Body of pancreas (tissue), 4 donors: ENCODE measurements at regions not wholly inside any gene's neighbourhood (a gene's known extent, or its start where the extent isn't known, plus 50 kb on each side); places are given as distances from the start of the nearest gene placed in this dataset.

ENCODE experiments used
- CTCF ChIP-seq, 7 experiments: fragments of 450-650 bp in 4 of 7; fragments of 200-600 bp in 3 of 7; sonication (generic) in 3 of 7; IDR thresholded peaks; one replicate each; pipeline ENCODE4 v1.5.1; 2016 to 2019; ENCODE audit warnings: antibody characterized with exemption in 7 of 7
- POLR2A ChIP-seq, 3 donors: fragments of 450-650 bp; IDR thresholded peaks; one replicate each; pipeline ENCODE4 v1.6.1; 2016; ENCODE audit warnings: antibody characterized with exemption in 3 of 3, mild to moderate bottlenecking in 2 of 3

GRCh38 chr12:17235996-17236395 is 630.0 kb upstream of the LMO3 start:
- TF ChIP-seq CTCF (IDR thresholded peaks at IDR 0.05) (no peak), POLR2A (IDR thresholded peaks at IDR 0.05) (no peak)
